ENCODE measurements at regions not wholly inside any gene's neighbourhood (a gene's known extent, or its start where the extent isn't known, plus 50 kb on each side); places are given as distances from the start of the nearest gene placed in this dataset.
"Not testable (repeated sequence)": the region's sequence is repeated elsewhere in the genome, so short reads cannot be mapped to it uniquely, and the experiment has no call there.

DNA sequence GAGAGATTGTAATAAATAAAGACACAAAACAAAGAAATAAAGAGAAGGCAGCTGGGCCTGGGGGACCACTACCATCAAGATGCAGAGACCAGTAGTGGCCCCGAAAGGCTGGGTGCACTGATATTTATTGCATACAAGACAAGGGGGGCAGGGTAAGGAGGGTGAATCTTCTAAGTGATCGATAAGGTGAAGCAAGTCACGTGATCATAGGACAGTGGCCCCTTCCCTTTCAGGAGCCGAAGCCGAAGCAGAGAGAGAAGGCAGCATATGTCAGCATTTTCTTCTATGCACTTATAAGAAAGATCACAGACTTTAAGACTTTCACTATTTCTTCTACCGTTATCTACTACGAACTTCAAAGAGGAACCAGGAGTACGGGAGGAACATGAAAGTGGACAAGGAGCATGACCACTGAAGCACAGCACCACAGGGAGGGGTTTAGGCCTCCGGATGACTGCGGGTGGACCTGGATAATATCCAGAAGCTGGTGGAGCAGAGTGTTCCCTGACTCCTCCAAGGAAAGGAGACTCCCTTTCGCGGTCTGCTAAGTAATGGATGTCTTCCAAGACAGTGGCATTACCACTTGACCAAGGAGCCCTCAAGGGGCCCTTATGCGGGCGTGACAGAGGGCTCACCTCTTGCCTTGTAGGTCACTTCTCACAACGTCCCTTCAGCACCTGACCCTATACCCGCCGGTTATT, 126.4 kb downstream of the RBM46 start:
- not testable (repeated sequence) for H3K27ac ChIP-seq (ENCODE audit: low read depth, low read length, poor library complexity, severe bottlenecking); H4K20me1 ChIP-seq (ENCODE audit: insufficient read depth, low read length); H3K9me2 ChIP-seq (ENCODE audit: low read depth, low read length); H3K4me2 ChIP-seq (ENCODE audit: low read length); H3K9ac ChIP-seq (ENCODE audit: low read length); H3K4me3 ChIP-seq (ENCODE audit: low read depth, low read length, poor library complexity, severe bottlenecking); H3K27me3 ChIP-seq (ENCODE audit: insufficient read depth, low read length); H3K79me2 ChIP-seq (ENCODE audit: insufficient read depth, low read length); H3K36me3 ChIP-seq (ENCODE audit: insufficient read depth, low read length); H3K4me1 ChIP-seq (ENCODE audit: insufficient read depth, low read length, severe bottlenecking); H3F3A ChIP-seq (ENCODE audit: insufficient read depth, low read length); H3K9me3 ChIP-seq (ENCODE audit: low read length); H2AFZ ChIP-seq (ENCODE audit: low read length)

DNA sequence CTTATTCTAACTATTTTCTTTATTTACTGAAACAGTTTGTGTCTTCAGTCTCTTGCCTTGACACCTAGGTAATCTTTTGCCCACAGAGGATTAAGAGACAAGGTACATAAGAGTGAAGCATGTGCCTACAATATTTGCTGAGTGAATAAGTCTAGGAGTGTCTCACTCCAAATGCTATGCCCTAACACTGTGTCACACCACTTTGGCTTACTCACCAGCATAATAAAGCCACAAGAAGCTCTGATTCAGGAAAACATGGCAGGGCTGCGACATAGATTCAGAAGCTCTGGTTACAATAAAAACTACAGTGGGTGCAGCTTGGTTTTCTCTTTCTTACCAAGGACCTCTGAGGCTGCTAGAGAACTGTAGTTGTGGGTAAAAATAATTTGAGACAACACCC, 127.1 kb downstream of the RBM46 start:
- Histone ChIP-seq H3K27ac (ENCODE audit: low read depth, low read length, poor library complexity, severe bottlenecking) (no peak overlapping the region), H3K27me3 (ENCODE audit: insufficient read depth, low read length) (no peaks in the 10 kb centered on the region), H4K20me1 (ENCODE audit: insufficient read depth, low read length) (no peaks in the 10 kb centered on the region), H3F3A (ENCODE audit: insufficient read depth, low read length) (no peaks in the 10 kb centered on the region), H3K4me2 (ENCODE audit: low read length) (no peak overlapping the region), H3K9me2 (ENCODE audit: low read depth, low read length) (no peaks in the 10 kb centered on the region), H3K36me3 (ENCODE audit: insufficient read depth, low read length) (no peaks in the 10 kb centered on the region), H3K9me3 (ENCODE audit: low read length) (no peaks in the 10 kb centered on the region), H3K9ac (ENCODE audit: low read length) (no peak overlapping the region), H3K4me1 (ENCODE audit: insufficient read depth, low read length, severe bottlenecking) (no peaks in the 10 kb centered on the region), H2AFZ (ENCODE audit: low read length) (no peak overlapping the region), H3K79me2 (ENCODE audit: insufficient read depth, low read length) (no peaks in the 10 kb centered on the region), H3K4me3 (ENCODE audit: low read depth, low read length, poor library complexity, severe bottlenecking) (no peak overlapping the region)
- no peak for TF ChIP-seq CTCF (IDR thresholded peaks at IDR 0.05; ENCODE audit: low read length)
- TF ChIP-seq EZH2 (IDR thresholded peaks at IDR 0.05; ENCODE audit: borderline replicate concordance, low read length), result no peak

DNA sequence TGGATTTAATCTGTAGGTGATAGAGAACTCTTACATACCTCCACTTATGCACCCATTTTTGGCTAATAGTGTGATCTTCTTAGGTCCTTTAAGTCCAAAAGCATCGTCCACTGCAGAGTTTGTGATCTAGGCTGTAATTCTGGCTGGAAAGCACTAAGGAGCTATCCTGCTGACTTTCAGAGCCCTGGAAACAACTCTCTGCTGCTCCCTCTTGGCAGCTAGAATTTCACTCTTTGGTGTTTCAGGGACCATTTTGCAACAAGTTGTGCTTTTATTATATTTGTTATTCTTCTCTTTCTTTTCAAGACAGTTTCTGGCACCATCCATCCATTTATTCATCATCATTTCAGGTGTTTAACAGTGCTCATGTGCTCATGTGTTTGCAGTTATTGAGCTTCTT, 130.0 kb downstream of the RBM46 start:
- H3K4me1 ChIP-seq (ENCODE audit: insufficient read depth, low read length, severe bottlenecking), result no peaks in the 10 kb centered on the region

More for the DNA sequence above, 130.0 kb downstream of the RBM46 start:
- Histone ChIP-seq H3K9me2 (ENCODE audit: low read depth, low read length) (no peaks in the 10 kb centered on the region), H2AFZ (ENCODE audit: low read length) (no peak overlapping the region), H4K20me1 (ENCODE audit: insufficient read depth, low read length) (no peaks in the 10 kb centered on the region), H3K36me3 (ENCODE audit: insufficient read depth, low read length) (no peaks in the 10 kb centered on the region), H3K27me3 (ENCODE audit: insufficient read depth, low read length) (no peaks in the 10 kb centered on the region), H3K4me3 (ENCODE audit: low read depth, low read length, poor library complexity, severe bottlenecking) (no peak overlapping the region), H3K9ac (ENCODE audit: low read length) (no peak overlapping the region), H3K79me2 (ENCODE audit: insufficient read depth, low read length) (no peaks in the 10 kb centered on the region), H3K27ac (ENCODE audit: low read depth, low read length, poor library complexity, severe bottlenecking) (no peak overlapping the region), H3F3A (ENCODE audit: insufficient read depth, low read length) (no peaks in the 10 kb centered on the region), H3K4me2 (ENCODE audit: low read length) (no peak overlapping the region), H3K9me3 (ENCODE audit: low read length) (no peaks in the 10 kb centered on the region)
- TF ChIP-seq EZH2 (IDR thresholded peaks at IDR 0.05; ENCODE audit: borderline replicate concordance, low read length), result no peak
- TF ChIP-seq CTCF (IDR thresholded peaks at IDR 0.05; ENCODE audit: low read length), result no peak
